Mesothelial cell of epicardium (in vitro differentiated cells): ENCODE measurements at regions not wholly inside any gene's neighbourhood (a gene's known extent, or its start where the extent isn't known, plus 50 kb on each side); places are given as distances from the start of the nearest gene placed in this dataset.

Experiments used
- DNase-seq, 2 experiments: peaks; one replicate each; pipeline ENCODE4 v3.0.0; 2021; ENCODE audit warnings: low spot score in 2 of 2; ENCODE audit not compliant: unreplicated experiment in 2 of 2
- H3K27ac Mint-ChIP-seq: 2 replicates; pipeline ENCODE4 v1.8.0; 2021; ENCODE audit warnings: mixed read lengths
- H3K27me3 Mint-ChIP-seq: 2 replicates; pipeline ENCODE4 v1.8.0; 2021; ENCODE audit warnings: low read depth, mixed read lengths
- H3K36me3 Mint-ChIP-seq: 2 replicates; pipeline ENCODE4 v1.8.0; 2021; ENCODE audit warnings: mixed read lengths
- H3K4me1 Mint-ChIP-seq: 2 replicates; pipeline ENCODE4 v1.8.0; 2021; ENCODE audit warnings: mixed read lengths
- H3K4me3 Mint-ChIP-seq: 2 replicates; pipeline ENCODE4 v1.8.0; 2021; ENCODE audit warnings: mild to moderate bottlenecking, moderate library complexity, mixed read lengths
- H3K9me3 Mint-ChIP-seq: 2 replicates; pipeline ENCODE4 v1.8.0; 2021; ENCODE audit warnings: mixed read lengths
- TF ChIP-seq, protein P1 (sequence below): fragments of 200-600 bp; sonication (generic); IDR thresholded peaks from one replicate; pipeline ENCODE4 v1.5.0; 2021; ENCODE audit warnings: antibody characterized with exemption; ENCODE audit not compliant: unreplicated experiment

DNA sequence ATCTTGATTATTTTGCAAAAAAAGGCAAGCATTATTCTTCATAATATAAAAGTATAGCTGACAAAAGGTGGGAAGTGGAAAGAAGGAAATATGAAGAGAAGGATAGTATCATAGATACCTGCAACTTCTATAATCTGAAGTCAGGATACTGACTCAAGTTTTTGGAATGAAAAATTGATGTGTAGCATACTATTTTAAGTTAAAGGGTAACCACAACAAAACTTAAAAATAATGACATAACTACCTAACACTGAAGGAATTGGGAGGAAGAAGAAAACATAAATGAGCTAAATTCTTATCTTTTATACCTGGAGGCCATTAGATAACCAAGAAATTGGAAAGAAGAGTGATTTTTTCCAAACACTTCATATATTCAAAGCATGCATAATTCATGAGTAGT, 51.8 kb upstream of the TLE1 start:
- peaks cover 21% of the 10 kb centered on the region for H3K9me3 Mint-ChIP-seq
- no peak for DNase-seq
- H3K27ac Mint-ChIP-seq = no peak overlapping the region
- no peak overlapping the region for H3K4me3 Mint-ChIP-seq
- peaks cover 2% of the 10 kb centered on the region for H3K36me3 Mint-ChIP-seq
- H3K4me1 Mint-ChIP-seq = no peaks in the 10 kb centered on the region
- TF ChIP-seq, protein P1, sequence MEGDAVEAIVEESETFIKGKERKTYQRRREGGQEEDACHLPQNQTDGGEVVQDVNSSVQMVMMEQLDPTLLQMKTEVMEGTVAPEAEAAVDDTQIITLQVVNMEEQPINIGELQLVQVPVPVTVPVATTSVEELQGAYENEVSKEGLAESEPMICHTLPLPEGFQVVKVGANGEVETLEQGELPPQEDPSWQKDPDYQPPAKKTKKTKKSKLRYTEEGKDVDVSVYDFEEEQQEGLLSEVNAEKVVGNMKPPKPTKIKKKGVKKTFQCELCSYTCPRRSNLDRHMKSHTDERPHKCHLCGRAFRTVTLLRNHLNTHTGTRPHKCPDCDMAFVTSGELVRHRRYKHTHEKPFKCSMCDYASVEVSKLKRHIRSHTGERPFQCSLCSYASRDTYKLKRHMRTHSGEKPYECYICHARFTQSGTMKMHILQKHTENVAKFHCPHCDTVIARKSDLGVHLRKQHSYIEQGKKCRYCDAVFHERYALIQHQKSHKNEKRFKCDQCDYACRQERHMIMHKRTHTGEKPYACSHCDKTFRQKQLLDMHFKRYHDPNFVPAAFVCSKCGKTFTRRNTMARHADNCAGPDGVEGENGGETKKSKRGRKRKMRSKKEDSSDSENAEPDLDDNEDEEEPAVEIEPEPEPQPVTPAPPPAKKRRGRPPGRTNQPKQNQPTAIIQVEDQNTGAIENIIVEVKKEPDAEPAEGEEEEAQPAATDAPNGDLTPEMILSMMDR = no peak
- H3K27me3 Mint-ChIP-seq = no peaks in the 10 kb centered on the region

DNA sequence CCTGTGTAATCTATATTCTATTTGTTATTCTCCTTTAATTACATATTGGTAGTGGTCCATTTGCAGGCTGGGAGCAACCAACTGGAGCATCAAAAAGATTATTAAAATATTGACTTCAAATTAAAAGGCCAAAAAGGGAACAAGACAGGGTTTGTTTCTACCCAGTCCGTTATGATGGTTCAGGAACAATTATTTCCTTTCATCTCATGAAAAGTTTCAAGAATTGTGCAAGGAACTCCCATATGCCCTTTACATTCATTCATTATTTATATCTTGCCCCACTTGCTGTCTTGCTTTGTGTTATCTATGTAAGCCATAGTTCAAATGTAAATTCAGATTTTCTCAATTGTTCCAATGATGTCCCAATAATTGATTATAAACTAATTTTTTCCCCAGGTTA, 58.7 kb upstream of the TLE1 start:
- Mint-ChIP-seq H3K9me3 (peaks cover 6% of the 10 kb centered on the region), H3K4me1 (no peaks in the 10 kb centered on the region), H3K36me3 (peaks cover 4% of the 10 kb centered on the region), H3K27ac (no peak overlapping the region), H3K4me3 (no peak overlapping the region), H3K27me3 (no peaks in the 10 kb centered on the region)
- TF ChIP-seq, protein P1 = no peak
- no peak for DNase-seq

DNA sequence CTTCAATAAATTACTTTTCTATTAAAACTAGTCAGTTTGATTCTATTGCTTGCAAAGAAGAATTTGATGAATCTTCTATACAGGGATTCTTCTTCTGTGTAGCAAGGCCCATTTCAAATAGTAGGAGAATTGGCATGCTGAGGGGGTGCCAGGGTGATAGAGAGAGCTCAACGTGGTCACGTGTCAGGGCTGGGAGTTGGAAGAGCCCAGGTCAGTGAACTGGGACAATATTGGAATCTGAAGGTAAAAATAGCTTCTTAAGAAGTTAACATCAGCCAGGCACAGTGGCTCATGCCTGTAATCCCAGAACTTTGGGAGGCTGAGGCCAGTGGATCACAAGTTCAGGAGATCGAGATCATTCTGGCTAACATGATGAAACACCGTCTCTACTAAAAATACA, 64.1 kb upstream of the TLE1 start:
- Mint-ChIP-seq H3K27me3 (no peaks in the 10 kb centered on the region), H3K27ac (no peak overlapping the region), H3K4me3 (no peak overlapping the region), H3K36me3 (no peaks in the 10 kb centered on the region), H3K9me3 (no peaks in the 10 kb centered on the region), H3K4me1 (peaks cover 12% of the 10 kb centered on the region)
- TF ChIP-seq, protein P1 = no peak
- DNase-seq = no peak

DNA sequence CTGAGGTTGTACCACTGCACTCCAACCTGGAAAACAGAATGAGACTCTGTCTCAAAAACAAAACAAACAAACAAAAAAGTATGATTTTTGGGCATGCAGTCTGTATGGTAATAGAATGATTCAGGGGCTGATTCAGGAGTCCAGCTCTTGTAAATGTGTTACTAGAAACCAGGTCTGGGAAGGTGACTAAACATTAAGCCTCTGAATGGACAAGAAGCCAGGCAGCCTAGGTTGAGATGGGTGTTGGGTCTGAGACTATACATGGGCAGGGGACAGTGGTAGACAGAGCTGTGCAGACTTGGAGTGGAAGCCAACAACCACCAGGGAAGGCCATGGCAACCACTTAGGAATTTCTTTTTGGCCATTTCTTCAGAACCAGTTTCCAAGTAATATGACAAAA, 64.9 kb upstream of the TLE1 start:
- Mint-ChIP-seq H3K4me3 (no peak overlapping the region), H3K36me3 (no peaks in the 10 kb centered on the region), H3K27me3 (no peaks in the 10 kb centered on the region), H3K9me3 (no peaks in the 10 kb centered on the region), H3K4me1 (peaks cover 12% of the 10 kb centered on the region), H3K27ac (no peak overlapping the region)
- TF ChIP-seq, protein P1 = no peak
- DNase-seq = no peak

DNA sequence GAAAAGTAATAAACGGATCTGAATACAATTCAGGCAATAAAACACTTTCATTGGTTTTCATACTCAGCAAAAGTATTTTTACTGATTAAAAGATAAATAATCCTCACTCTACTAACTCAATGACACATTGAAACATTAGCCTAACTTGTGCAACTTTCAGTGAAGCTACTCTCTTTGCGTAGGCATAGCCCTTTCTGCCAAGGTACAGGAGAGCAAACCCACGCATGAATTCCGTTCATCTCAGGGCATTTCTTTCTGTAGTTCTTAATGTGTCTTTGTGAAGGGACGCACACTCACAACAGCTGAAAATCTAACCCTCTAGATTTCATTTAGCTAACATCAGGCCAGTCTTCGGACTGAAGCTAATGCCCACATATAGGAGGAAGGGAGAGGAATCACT, 66.4 kb upstream of the TLE1 start:
- TF ChIP-seq, protein P1 = no peak
- DNase-seq = no peak
- Mint-ChIP-seq H3K27me3 (no peaks in the 10 kb centered on the region), H3K4me1 (peaks cover 12% of the 10 kb centered on the region), H3K4me3 (no peak overlapping the region), H3K9me3 (no peaks in the 10 kb centered on the region), H3K27ac (no peak overlapping the region), H3K36me3 (no peaks in the 10 kb centered on the region)

DNA sequence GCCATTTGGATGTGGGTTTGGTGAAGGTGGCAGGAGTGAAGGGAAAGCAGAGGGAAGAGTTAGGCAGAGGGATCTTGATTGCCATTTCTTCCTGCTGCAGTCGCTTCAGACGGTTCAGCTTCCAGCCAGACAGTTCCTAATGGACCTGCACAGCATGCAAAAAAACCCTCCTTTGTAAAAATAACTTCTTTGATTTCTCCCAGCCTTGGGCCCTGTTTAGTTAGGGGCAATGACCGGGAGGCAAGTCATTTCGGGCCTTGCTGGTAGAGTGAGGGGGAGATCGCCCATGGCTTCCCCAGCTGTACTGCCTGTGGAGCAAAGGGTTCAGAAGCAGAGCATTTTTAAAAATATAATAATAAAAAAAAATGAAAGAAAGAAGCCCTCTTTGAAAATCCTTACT, 67.2 kb upstream of the TLE1 start:
- TF ChIP-seq, protein P1 = no peak
- DNase-seq = no peak
- Mint-ChIP-seq H3K4me3 (no peak overlapping the region), H3K36me3 (no peaks in the 10 kb centered on the region), H3K27ac (no peak overlapping the region), H3K27me3 (no peaks in the 10 kb centered on the region), H3K9me3 (no peaks in the 10 kb centered on the region), H3K4me1 (peaks cover 12% of the 10 kb centered on the region)
